Hepatocyte (in vitro differentiated cells): ENCODE measurements at regions not wholly inside any gene's neighbourhood (a gene's known extent, or its start where the extent isn't known, plus 50 kb on each side); places are given as distances from the start of the nearest gene placed in this dataset.

Experiments used
- DNase-seq: peaks from one replicate; pipeline ENCODE4 v3.0.0-alpha.2; 2016; ENCODE audit warnings: low spot score
- H2AFZ ChIP-seq: fragments of 200-600 bp; sonication (generic); 2 replicates; pipeline ENCODE4 v1.6.0; 2016; ENCODE audit warnings: antibody characterized with exemption, mild to moderate bottlenecking
- H3K27ac ChIP-seq: fragments of 200-600 bp; sonication (generic); 2 replicates; pipeline ENCODE4 v1.5.1; 2016; ENCODE audit warnings: mild to moderate bottlenecking
- H3K27me3 ChIP-seq: fragments of 200-600 bp; sonication (generic); 2 replicates; pipeline ENCODE4 v1.6.1; 2016
- H3K36me3 ChIP-seq: fragments of 200-600 bp; sonication (generic); replicated peaks from 2 replicates; pipeline ENCODE4 v1.5.1; 2016; ENCODE audit warnings: low read depth; ENCODE audit not compliant: insufficient read depth
- H3K4me1 ChIP-seq: fragments of 200-600 bp; sonication (generic); 2 replicates; pipeline ENCODE4 v1.5.1; 2016; ENCODE audit warnings: mild to moderate bottlenecking, moderate library complexity; ENCODE audit not compliant: insufficient read depth
- H3K4me2 ChIP-seq: fragments of 200-600 bp; sonication (generic); 2 replicates; pipeline ENCODE4 v1.6.0; 2016
- H3K4me3 ChIP-seq: fragments of 200-600 bp; sonication (generic); 2 replicates; pipeline ENCODE4 v1.5.1; 2016; ENCODE audit warnings: mild to moderate bottlenecking
- H3K79me2 ChIP-seq: fragments of 200-600 bp; sonication (generic); 2 replicates; pipeline ENCODE4 v1.6.0; 2017; ENCODE audit warnings: mild to moderate bottlenecking
- H3K9me2 ChIP-seq: fragments of 200-600 bp; sonication (generic); replicated peaks from 2 replicates; pipeline ENCODE4 v1.6.0; 2017; ENCODE audit warnings: mild to moderate bottlenecking; ENCODE audit not compliant: insufficient read depth
- H3K9me3 ChIP-seq: fragments of 200-600 bp; sonication (generic); 2 replicates; pipeline ENCODE4 v1.5.1; 2016; ENCODE audit warnings: low read depth, mild to moderate bottlenecking
- H4K20me1 ChIP-seq: fragments of 200-600 bp; sonication (generic); 2 replicates; pipeline ENCODE4 v1.6.0; 2016; ENCODE audit warnings: mild to moderate bottlenecking; ENCODE audit not compliant: insufficient read depth, poor library complexity, severe bottlenecking
- CTCF ChIP-seq: fragments of 200-600 bp; sonication (generic); IDR thresholded peaks from 2 replicates; pipeline ENCODE4 v1.5.1; 2016; ENCODE audit warnings: antibody characterized with exemption, mild to moderate bottlenecking; ENCODE audit not compliant: poor library complexity
- EZH2 ChIP-seq: fragments of 200-600 bp; sonication (generic); IDR thresholded peaks from 2 replicates; pipeline ENCODE4 v1.6.1; 2016; ENCODE audit warnings: antibody characterized with exemption, mild to moderate bottlenecking, borderline replicate concordance
- EZH2phosphoT487 ChIP-seq: fragments of 200-600 bp; sonication (generic); IDR thresholded peaks from one replicate; pipeline ENCODE4 v1.6.1; 2018; ENCODE audit warnings: antibody characterized with exemption, mild to moderate bottlenecking, low read depth, moderate library complexity; ENCODE audit not compliant: unreplicated experiment, severe bottlenecking
- WGBS: methylation state at CpG from one replicate; pipeline ENCODE4 v1.1.6; 2016; ENCODE audit warnings: low lambda C conversion rate; ENCODE audit errors: missing lambda C conversion rate; 5-methylcytosine and 5-hydroxymethylcytosine counted together

GRCh38 chr5:74063346-74063745 lies 437.4 kb downstream of the ARHGEF28 start:
- peak overlapping the region; percentile 33 for H3K27ac ChIP-seq
- H3K4me1 ChIP-seq: peaks cover 16% of the 10 kb centered on the region
- WGBS: 70% methylated on average over 4 of the region's 4 CpGs
- no peak for DNase-seq
- H3K4me2 ChIP-seq: no peak overlapping the region
- no peaks in the 10 kb centered on the region for H3K27me3 ChIP-seq
- no peak overlapping the region for H2AFZ ChIP-seq
- no peaks in the 10 kb centered on the region for H4K20me1 ChIP-seq
- H3K79me2 ChIP-seq: no peaks in the 10 kb centered on the region
- H3K36me3 ChIP-seq: no peaks in the 10 kb centered on the region
- no peaks in the 10 kb centered on the region for H3K9me2 ChIP-seq
- H3K9me3 ChIP-seq: no peaks in the 10 kb centered on the region
- no peak overlapping the region for H3K4me3 ChIP-seq
- TF ChIP-seq EZH2phosphoT487 (no peak), CTCF (no peak), EZH2 (no peak)

GRCh38 chr5:74061292-74061691 lies 435.3 kb downstream of the ARHGEF28 start:
- no peaks in the 10 kb centered on the region for H3K36me3 ChIP-seq
- H3K79me2 ChIP-seq: no peaks in the 10 kb centered on the region
- no peaks in the 10 kb centered on the region for H3K9me3 ChIP-seq
- no peaks in the 10 kb centered on the region for H3K9me2 ChIP-seq
- no peak for DNase-seq
- H3K4me3 ChIP-seq: no peak overlapping the region
- H4K20me1 ChIP-seq: no peaks in the 10 kb centered on the region
- no peak overlapping the region for H2AFZ ChIP-seq
- H3K4me1 ChIP-seq: peaks cover 13% of the 10 kb centered on the region
- 79% methylated on average over 1 of the region's 1 CpG for WGBS
- H3K27ac ChIP-seq: no peak overlapping the region
- no peaks in the 10 kb centered on the region for H3K27me3 ChIP-seq
- H3K4me2 ChIP-seq: no peak overlapping the region
- TF ChIP-seq CTCF: no peak
- no peak for TF ChIP-seq EZH2phosphoT487
- no peak for TF ChIP-seq EZH2

- TF ChIP-seq EZH2 (no peak), CTCF (no peak), EZH2phosphoT487 (no peak)
- H4K20me1 ChIP-seq: no peaks in the 10 kb centered on the region
- no peak overlapping the region for H3K4me2 ChIP-seq
These were observed 433.7 kb downstream of the ARHGEF28 start for GRCh38 chr5:74059706-74060105.

GRCh38 chr5:74056789-74057164 lies 430.8 kb downstream of the ARHGEF28 start:
- Histone ChIP-seq H3K27ac (no peak overlapping the region), H3K79me2 (no peaks in the 10 kb centered on the region), H3K9me3 (no peaks in the 10 kb centered on the region), H3K27me3 (no peaks in the 10 kb centered on the region), H3K9me2 (no peaks in the 10 kb centered on the region), H3K4me1 (peaks cover 3% of the 10 kb centered on the region), H2AFZ (no peak overlapping the region), H3K4me2 (no peak overlapping the region), H3K4me3 (no peak overlapping the region), H3K36me3 (no peaks in the 10 kb centered on the region), H4K20me1 (no peaks in the 10 kb centered on the region)
- peak; percentile 38 for DNase-seq
- TF ChIP-seq EZH2: no peak
- peak; percentile 41 for TF ChIP-seq CTCF
- TF ChIP-seq EZH2phosphoT487: no peak

More at GRCh38 chr5:74059706-74060105, 433.7 kb downstream of the ARHGEF28 start:
- Histone ChIP-seq H3K27ac (no peak overlapping the region), H2AFZ (no peak overlapping the region), H3K9me2 (no peaks in the 10 kb centered on the region), H3K79me2 (no peaks in the 10 kb centered on the region), H3K36me3 (no peaks in the 10 kb centered on the region), H3K27me3 (no peaks in the 10 kb centered on the region), H3K9me3 (no peaks in the 10 kb centered on the region), H3K4me3 (no peak overlapping the region), H3K4me1 (peaks cover 13% of the 10 kb centered on the region)
- no peak for DNase-seq
- 57% methylated on average over 1 of the region's 1 CpG for WGBS
